ENCODE measurements at regions not wholly inside any gene's neighbourhood (a gene's known extent, or its start where the extent isn't known, plus 50 kb on each side); places are given as distances from the start of the nearest gene placed in this dataset.

DNA sequence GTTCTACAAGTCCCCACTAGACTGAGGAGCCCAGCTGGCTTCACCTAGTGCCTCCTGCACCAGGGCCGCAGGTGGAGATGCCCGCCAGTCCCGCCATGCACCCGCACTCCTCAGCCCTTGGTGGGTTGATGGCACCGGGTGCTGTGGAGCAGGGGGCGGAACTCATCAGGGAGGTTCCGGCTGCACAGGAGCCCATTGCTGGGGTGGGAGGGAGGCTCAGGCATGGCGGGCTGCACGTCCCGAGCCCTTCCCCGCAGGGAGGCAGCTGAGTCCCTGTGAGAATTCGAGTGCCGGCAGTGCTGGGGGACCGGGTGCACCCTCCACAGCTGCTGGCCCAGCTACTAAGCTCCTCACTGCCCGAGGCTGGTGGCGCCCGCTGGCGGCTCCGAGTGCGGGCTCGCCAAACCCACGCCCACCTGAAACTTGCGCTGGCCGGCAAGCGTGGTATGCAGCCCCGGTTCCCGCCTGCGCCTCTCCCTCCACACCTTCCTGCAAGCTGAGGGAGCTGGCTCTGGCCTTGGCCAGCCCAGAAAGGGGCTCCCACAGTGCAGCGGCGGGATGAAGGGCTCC is 252.7 kb upstream of the TCF4 start:
- no peak for DNase-seq

DNA sequence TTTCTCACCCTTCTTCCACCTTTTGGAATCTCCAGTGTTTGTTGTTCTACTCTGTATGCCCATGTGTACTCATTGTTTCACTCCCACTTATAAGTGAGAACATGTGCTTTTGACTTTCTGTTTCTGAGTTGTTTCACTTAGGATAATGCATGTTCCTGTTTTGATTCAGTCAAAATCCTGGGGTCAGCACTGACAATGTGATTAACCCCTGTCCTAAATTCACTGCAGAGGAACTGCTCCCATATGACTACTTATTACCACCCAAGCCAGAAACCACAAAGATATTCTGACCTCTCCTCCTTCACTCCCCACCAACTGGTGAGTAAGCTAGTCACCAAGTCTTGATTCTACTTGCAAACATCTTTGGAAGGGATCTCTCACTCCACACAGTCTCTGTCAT is 251.4 kb upstream of the TCF4 start:
- no peak for DNase-seq

- DNase-seq, result no peak
These were observed 250.8 kb upstream of the TCF4 start for GRCh38 chr18:55838841-55839240.

DNA sequence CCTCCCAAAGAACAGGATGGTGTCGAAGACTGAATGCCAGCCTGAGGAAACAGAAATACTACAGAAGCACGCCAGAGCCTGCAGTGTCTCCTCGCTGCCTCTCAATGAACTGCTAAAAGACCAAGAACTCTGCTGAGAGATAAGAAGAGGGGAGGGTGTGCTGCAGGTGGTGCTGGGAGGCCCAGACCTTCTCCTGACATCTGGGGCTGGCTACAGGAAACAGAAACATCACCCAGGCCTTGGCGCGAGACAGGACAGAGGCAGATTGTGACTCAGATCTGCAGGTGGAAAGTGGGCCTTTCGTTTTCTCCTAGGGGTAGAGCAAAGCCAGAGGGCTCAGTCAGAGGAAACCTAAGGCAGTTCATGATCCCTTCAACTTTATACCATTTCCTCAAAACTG is 250.3 kb upstream of the TCF4 start:
- DNase-seq, result no peak

DNA sequence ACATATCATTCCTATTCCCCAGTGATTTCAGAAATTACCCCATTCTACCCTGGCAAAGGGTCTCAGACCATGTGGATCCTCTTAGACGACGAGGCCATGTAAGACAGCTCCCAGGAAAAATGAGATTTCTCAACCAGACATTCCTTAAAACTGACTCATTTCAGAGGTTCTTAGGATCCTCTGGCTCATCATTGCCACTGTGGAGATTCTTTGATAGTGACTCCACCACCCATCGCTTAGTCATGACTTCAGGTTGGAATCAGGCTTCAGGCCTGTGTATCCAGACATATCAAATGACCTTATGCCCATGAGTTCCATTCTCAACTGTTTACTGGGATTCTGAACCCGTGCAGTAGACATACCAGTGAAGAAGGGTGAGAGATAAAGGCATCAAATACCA is 245.6 kb upstream of the TCF4 start:
- DNase-seq, result no peak

DNA sequence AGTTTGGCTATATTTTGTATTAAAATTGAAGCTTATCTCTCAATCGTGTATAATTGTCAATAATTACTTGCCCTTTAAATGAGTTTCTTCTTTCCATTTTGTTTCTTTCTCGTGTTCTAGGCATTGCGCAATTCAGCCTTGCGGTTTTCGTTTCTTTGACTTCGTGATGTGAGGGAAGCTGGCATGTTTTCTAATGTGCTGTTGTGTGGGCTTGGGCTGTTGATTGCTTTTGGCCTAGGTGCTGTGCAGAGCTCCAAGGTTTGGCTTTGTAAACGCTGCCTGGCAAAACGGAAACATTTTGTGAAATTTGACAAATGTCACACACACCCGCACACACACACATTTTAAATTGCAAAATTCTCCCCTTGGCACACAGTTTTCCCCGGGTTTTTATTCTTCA is 242.6 kb upstream of the TCF4 start:
- DNase-seq, result no peak

DNA sequence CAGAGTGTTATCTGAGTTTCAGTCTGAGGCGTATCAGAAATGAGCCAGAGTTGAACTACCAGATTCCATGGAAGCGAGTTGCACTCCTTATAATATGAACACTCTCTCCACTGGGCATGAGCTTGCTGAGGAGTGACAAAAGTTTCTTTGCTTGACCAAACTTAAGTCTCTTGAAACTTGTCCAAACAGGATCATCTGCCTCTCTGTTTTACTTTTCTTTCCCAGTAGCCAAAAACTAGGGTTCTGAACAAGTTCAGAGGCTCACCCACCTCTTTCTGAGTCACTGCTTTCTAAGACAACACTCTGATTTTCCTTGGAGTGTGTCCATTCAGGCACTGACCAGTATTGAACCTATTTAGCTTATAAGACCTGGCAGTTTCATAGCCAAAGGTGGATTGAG is 233.2 kb upstream of the TCF4 start:
- no peak for DNase-seq

- no peak for DNase-seq
These were observed 231.5 kb upstream of the TCF4 start for GRCh38 chr18:55819448-55819847.

- DNase-seq, result no peak
These were observed 230.3 kb upstream of the TCF4 start for GRCh38 chr18:55818284-55818683.

GRCh38 chr18:55811925-55812324 is 223.9 kb upstream of the TCF4 start:
- no peak for DNase-seq

- DNase-seq, result no peak
These were observed 217.7 kb upstream of the TCF4 start for GRCh38 chr18:55805666-55806065.

GRCh38 chr18:55795101-55795669 is 207.2 kb upstream of the TCF4 start:
- DNase-seq, result peak; percentile 61

- peak; percentile 91 for DNase-seq
These were observed 206.5 kb upstream of the TCF4 start for GRCh38 chr18:55794288-55795052.

GRCh38 chr18:55790296-55790695 is 202.3 kb upstream of the TCF4 start:
- DNase-seq, result no peak

GRCh38 chr18:55787536-55788073 is 199.6 kb upstream of the TCF4 start:
- DNase-seq, result no peak

GRCh38 chr18:55786651-55787272 is 198.8 kb upstream of the TCF4 start:
- DNase-seq, result no peak

DNA sequence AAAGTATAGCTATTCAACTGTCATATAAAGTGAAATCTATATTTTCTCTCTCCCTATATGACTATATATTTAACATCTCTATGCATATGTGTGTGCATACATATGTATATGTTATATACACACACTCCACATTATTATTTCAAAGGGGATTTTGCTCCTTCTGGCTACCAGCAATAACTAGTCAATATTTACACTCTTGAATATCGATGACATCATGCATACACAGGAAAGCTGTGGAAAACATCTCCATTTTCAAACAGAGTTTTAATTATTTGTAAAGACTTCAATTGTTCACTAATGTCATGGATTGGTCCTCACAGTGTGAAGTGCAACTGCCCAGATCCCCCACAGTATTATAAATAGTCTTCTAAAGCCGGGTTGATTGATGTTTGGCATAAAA is 195.9 kb upstream of the TCF4 start:
- no peak for DNase-seq

DNA sequence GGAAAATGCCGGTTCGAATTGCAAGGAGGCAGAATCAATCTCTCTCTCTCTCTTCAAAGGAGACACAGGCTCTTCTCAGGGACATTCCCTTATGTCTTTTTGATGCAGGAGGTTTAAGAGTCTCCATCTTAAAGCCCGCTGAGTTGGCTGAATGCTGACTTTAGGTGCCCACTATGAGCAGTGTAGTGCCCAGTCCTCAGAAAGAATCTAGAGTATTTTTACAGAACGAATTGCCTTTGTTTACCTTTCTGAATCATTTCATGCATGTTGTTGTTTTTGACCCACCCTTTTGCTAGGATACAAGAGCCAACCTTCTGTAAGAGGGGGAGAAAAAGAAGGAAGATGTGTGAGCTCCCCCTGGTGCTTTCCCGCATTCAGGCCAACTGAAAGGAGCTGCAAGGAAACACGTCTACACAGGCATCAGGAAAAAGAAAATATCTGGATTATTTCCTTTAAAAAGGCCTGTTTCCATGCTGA is 193.5 kb upstream of the TCF4 start:
- peak; percentile 80 for DNase-seq

DNA sequence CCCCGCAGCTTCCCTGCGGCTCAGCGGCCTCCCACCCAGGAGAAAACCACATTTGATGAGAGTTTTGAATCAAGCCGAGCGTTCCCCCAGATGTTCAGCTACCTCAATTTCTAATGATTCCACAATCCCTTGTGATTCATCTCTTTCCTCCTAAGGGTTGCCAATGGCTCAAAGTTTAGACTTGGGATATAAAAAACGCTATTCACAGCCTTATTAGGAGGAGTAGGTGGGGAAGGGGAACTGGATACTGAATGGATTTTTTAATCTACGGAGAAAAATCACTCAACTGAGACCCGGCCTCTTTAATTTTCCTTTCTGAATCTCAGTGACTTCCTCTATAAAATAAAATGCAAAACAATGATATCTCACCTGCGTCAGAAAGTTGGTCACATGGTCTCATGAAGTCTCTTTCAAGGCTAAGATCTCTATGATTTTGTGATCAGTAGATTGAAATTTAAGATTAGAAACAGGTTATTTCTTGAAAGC is 192.6 kb upstream of the TCF4 start:
- DNase-seq, result no peak

GRCh38 chr18:55779691-55780585 is 191.9 kb upstream of the TCF4 start:
- DNase-seq, result no peak

GRCh38 chr18:55778788-55779690 is 191.0 kb upstream of the TCF4 start:
- no peak for DNase-seq
